H1 (cell line): ENCODE measurements at regions not wholly inside any gene's neighbourhood (a gene's known extent, or its start where the extent isn't known, plus 50 kb on each side); places are given as distances from the start of the nearest gene placed in this dataset.

Experiments used
- BCL11A ChIP-seq, 2 experiments: IDR thresholded peaks; one replicate each; pipeline ENCODE4 v1.6.1; 2011; ENCODE audit warnings: low read depth in 2 of 2, low read length in 2 of 2, mild to moderate bottlenecking in 2 of 2
- E2F6 ChIP-seq: IDR thresholded peaks from 2 replicates; pipeline ENCODE4 v1.6.1; 2012; ENCODE audit warnings: inconsistent platforms
- EGR1 ChIP-seq: IDR thresholded peaks from 2 replicates; pipeline ENCODE4 v1.6.1; 2011; ENCODE audit warnings: low read depth, low read length, borderline replicate concordance
- KDM1A ChIP-seq: fragments of 200-600, 300-600 bp; sonication (generic); IDR thresholded peaks from 2 replicates; pipeline ENCODE4 v1.7.1; 2016; ENCODE audit warnings: mild to moderate bottlenecking, low read length, borderline replicate concordance
- MAFK ChIP-seq: IDR thresholded peaks from 2 replicates; pipeline ENCODE4 v1.6.1; 2012; ENCODE audit warnings: low read depth, mild to moderate bottlenecking, improper control_type of control experiment, low read length
- MAX ChIP-seq: IDR thresholded peaks from 2 replicates; pipeline ENCODE4 v1.6.1; 2012; ENCODE audit warnings: inconsistent platforms
- SIRT6 ChIP-seq: IDR thresholded peaks from one replicate; pipeline ENCODE4 v1.7.1; 2012; ENCODE audit warnings: low read length, inconsistent platforms
- TBP ChIP-seq: IDR thresholded peaks from 2 replicates; pipeline ENCODE4 v1.6.1; 2011; ENCODE audit warnings: low read depth, low read length, improper control_type of control experiment

- TF ChIP-seq EGR1 = no peak
- TF ChIP-seq KDM1A = no peak
- no peak for TF ChIP-seq TBP
- no peak for TF ChIP-seq MAFK
- no peak for TF ChIP-seq SIRT6
- TF ChIP-seq E2F6 = no peak
- TF ChIP-seq BCL11A (IDR thresholded peaks at IDR 0.05; ENCODE audit: low read depth in 2 of 2, low read length in 2 of 2) = no peak
- TF ChIP-seq MAX = no peak
Measured at GRCh38 chr2:108125581-108125980, 114.2 kb upstream of the SULT1C3 start (continued).
